Neural cell (in vitro differentiated cells): ENCODE measurements at regions not wholly inside any gene's neighbourhood (a gene's known extent, or its start where the extent isn't known, plus 50 kb on each side); places are given as distances from the start of the nearest gene placed in this dataset.

Experiments
- POLR2AphosphoS5 ChIP-seq: IDR thresholded peaks from 2 replicates; pipeline ENCODE4 v1.6.1; 2012
- RAD21 ChIP-seq: fragments of 450-650 bp; conservative IDR thresholded peaks from 2 replicates; pipeline ENCODE4 v1.6.1; 2014; ENCODE audit warnings: antibody characterized with exemption, mild to moderate bottlenecking, moderate library complexity
- TF ChIP-seq, protein P1 (sequence below): fragments of 450-650 bp; IDR thresholded peaks from 2 replicates; pipeline ENCODE4 v1.5.1; 2014; ENCODE audit warnings: antibody characterized with exemption, mild to moderate bottlenecking, moderate library complexity; ENCODE audit not compliant: poor library complexity, severe bottlenecking

DNA sequence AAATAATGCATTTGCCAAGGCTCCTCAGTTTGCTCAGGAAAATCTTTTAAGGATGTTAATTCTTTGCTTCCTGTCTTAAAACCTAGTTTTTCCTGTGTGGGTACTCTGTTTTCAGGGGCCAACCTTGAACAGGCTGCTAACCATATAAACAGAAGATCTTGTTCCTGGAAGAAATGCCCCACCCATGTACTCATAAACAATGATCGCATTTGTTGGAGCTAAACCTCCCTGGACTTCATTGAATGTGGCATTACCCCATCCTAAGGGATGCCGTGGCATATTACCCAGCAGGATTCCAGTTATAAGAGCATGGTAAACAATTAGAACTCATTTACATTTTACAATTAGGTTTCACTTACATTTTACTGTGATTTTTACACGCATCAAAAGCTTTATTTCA is 436.0 kb downstream of the ZNF608 start:
- TF ChIP-seq, protein P1, sequence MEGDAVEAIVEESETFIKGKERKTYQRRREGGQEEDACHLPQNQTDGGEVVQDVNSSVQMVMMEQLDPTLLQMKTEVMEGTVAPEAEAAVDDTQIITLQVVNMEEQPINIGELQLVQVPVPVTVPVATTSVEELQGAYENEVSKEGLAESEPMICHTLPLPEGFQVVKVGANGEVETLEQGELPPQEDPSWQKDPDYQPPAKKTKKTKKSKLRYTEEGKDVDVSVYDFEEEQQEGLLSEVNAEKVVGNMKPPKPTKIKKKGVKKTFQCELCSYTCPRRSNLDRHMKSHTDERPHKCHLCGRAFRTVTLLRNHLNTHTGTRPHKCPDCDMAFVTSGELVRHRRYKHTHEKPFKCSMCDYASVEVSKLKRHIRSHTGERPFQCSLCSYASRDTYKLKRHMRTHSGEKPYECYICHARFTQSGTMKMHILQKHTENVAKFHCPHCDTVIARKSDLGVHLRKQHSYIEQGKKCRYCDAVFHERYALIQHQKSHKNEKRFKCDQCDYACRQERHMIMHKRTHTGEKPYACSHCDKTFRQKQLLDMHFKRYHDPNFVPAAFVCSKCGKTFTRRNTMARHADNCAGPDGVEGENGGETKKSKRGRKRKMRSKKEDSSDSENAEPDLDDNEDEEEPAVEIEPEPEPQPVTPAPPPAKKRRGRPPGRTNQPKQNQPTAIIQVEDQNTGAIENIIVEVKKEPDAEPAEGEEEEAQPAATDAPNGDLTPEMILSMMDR = no peak
- TF ChIP-seq POLR2AphosphoS5 (no peak), RAD21 (no peak)
